ENCODE measurements at regions not wholly inside any gene's neighbourhood (a gene's known extent, or its start where the extent isn't known, plus 50 kb on each side); places are given as distances from the start of the nearest gene placed in this dataset.
A peak's percentile ranks its signal among the peaks of the same experiment; 100 is the strongest.

- in situ Hi-C loops (cut with MboI; ENCODE audit: low sequenced_read_pairs in 4 of 4) (loop anchor here in 1 of 4 donors (25.0 kb wide), 1 partner anchor 102 kb away; no protein-coding TSS in a partner anchor), intact Hi-C loops (cut with DNase I; ENCODE audit: low total_unique reads) (no loop called here)
- no peak for TF ChIP-seq POLR2A (IDR thresholded peaks at IDR 0.05)
- TF ChIP-seq CTCF (IDR thresholded peaks at IDR 0.05 in 4 of 5, conservative IDR thresholded peaks at IDR 0.05 in 1 of 5): no peak
- no peaks in the 10 kb centered on the region for H3K9me3 ChIP-seq
- no peak for ATAC-seq
- H3K4me1 ChIP-seq: peaks cover 0 to 7% of the 10 kb centered on the region in 2 donors
- H3K36me3 ChIP-seq: no peaks in the 10 kb centered on the region
- H3K27me3 ChIP-seq: no peaks in the 10 kb centered on the region
- no peak overlapping the region for H3K4me3 ChIP-seq
- H3K27ac ChIP-seq: no peak overlapping the region
- no peak for DNase-seq
Observed at GRCh38 chr18:43664487-43665008, 387.3 kb upstream of the SYT4 start.

GRCh38 chr18:43665105-43665788 lies 388.0 kb upstream of the SYT4 start:
- TF ChIP-seq CTCF (IDR thresholded peaks at IDR 0.05 in 4 of 5, conservative IDR thresholded peaks at IDR 0.05 in 1 of 5) (no peak), POLR2A (IDR thresholded peaks at IDR 0.05) (no peak)
- H3K4me3 ChIP-seq: no peak overlapping the region
- no peaks in the 10 kb centered on the region for H3K27me3 ChIP-seq
- no peaks in the 10 kb centered on the region for H3K36me3 ChIP-seq
- no peaks in the 10 kb centered on the region for H3K9me3 ChIP-seq
- ATAC-seq (no peak), DNase-seq (no peak)
- no peak overlapping the region for H3K27ac ChIP-seq
- intact Hi-C loops (cut with DNase I; ENCODE audit: low total_unique reads) (no loop called here), in situ Hi-C loops (cut with MboI; ENCODE audit: low sequenced_read_pairs in 4 of 4) (loop anchor here in 1 of 4 donors (25.0 kb wide), 1 partner anchor 103 kb away; no protein-coding TSS in a partner anchor)
- H3K4me1 ChIP-seq: peaks cover 0 to 7% of the 10 kb centered on the region in 2 donors

- H3K9me3 ChIP-seq: no peaks in the 10 kb centered on the region
- ATAC-seq (no peak), DNase-seq (no peak)
- in situ Hi-C loops (cut with MboI; ENCODE audit: low sequenced_read_pairs in 4 of 4) (loop anchor here in 1 of 4 donors (25.0 kb wide), 1 partner anchor 107 kb away; no protein-coding TSS in a partner anchor), intact Hi-C loops (cut with DNase I; ENCODE audit: low total_unique reads) (no loop called here)
- H3K4me3 ChIP-seq: no peak overlapping the region
- peaks cover 0 to 4% of the 10 kb centered on the region in 2 donors for H3K4me1 ChIP-seq
- no peak overlapping the region for H3K27ac ChIP-seq
- H3K36me3 ChIP-seq: no peaks in the 10 kb centered on the region
- H3K27me3 ChIP-seq: no peaks in the 10 kb centered on the region
- no peak for TF ChIP-seq CTCF (IDR thresholded peaks at IDR 0.05 in 4 of 5, conservative IDR thresholded peaks at IDR 0.05 in 1 of 5)
- no peak for TF ChIP-seq POLR2A (IDR thresholded peaks at IDR 0.05)
Observed at GRCh38 chr18:43668866-43669265, 391.6 kb upstream of the SYT4 start.

GRCh38 chr18:43671431-43671830 lies 394.1 kb upstream of the SYT4 start:
- Histone ChIP-seq H3K9me3 (no peaks in the 10 kb centered on the region), H3K36me3 (no peaks in the 10 kb centered on the region), H3K27ac (no peak overlapping the region), H3K4me1 (no peaks in the 10 kb centered on the region), H3K27me3 (no peaks in the 10 kb centered on the region), H3K4me3 (no peak overlapping the region)
- in situ Hi-C loops (cut with MboI; ENCODE audit: low sequenced_read_pairs in 4 of 4): loop anchor here in 1 of 4 donors (25.0 kb wide), 1 partner anchor 109 kb away; no protein-coding TSS in a partner anchor
- intact Hi-C loops (cut with DNase I; ENCODE audit: low total_unique reads): no loop called here
- no peak for TF ChIP-seq POLR2A (IDR thresholded peaks at IDR 0.05)
- no peak for DNase-seq
- peak in 1 of 2 donors; percentile 44 for ATAC-seq

- H3K27ac ChIP-seq: no peak overlapping the region
- in situ Hi-C loops (cut with MboI; ENCODE audit: low sequenced_read_pairs in 4 of 4) (no loop called here), intact Hi-C loops (cut with DNase I; ENCODE audit: low total_unique reads) (no loop called here)
- ATAC-seq: no peak
- no peak for DNase-seq
- no peak overlapping the region for H3K4me3 ChIP-seq
- no peaks in the 10 kb centered on the region for H3K4me1 ChIP-seq
- no peaks in the 10 kb centered on the region for H3K9me3 ChIP-seq
- no peaks in the 10 kb centered on the region for H3K36me3 ChIP-seq
- TF ChIP-seq POLR2A (IDR thresholded peaks at IDR 0.05) (no peak), CTCF (IDR thresholded peaks at IDR 0.05 in 4 of 5, conservative IDR thresholded peaks at IDR 0.05 in 1 of 5) (no peak)
- no peaks in the 10 kb centered on the region for H3K27me3 ChIP-seq
Observed at GRCh38 chr18:43680096-43680495, 402.8 kb upstream of the SYT4 start.
